SHP77 (cell line): ENCODE measurements at regions not wholly inside any gene's neighbourhood (a gene's known extent, or its start where the extent isn't known, plus 50 kb on each side); places are given as distances from the start of the nearest gene placed in this dataset.

Source experiments
- DNase-seq, 2 experiments: peaks; one replicate each; lab custom pipeline; 2025; lab: John Stamatoyannopoulos, UW

DNA sequence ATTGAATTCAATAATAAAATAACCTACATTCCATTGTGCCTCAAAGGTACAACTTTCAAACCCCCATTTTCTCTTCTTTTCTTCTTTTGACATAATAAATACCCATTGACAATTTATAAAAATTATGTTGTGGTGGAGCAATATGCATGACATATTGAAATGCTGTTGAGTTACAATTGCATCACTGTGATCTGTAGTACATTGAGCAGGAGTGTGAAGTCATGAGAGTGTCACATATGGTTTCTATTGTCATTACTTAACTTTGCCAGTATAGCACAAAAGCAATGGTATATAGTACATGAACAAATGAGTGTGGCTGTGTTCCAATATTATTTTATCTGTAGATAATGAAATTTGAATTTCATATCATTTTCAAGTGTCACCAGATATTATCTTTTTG, 441.3 kb downstream of the GJA1 start:
- no peak for DNase-seq

DNA sequence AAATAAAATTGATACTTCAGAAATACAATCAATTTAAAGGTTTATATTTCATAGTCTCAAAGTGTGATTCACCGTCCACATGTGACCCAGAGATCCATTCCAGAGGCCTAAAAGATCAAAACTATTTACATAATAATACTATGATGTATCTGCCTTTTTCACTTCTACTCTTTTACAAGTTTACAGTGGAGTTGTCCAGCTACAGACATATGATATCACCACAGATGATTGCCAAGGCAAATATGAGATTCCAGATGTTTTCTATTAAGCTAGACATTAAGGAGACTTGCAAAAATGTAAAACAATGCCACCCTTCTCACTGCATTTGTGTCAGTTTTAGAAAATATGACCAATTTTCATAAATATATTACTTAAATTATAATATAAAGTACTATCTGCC, 443.7 kb downstream of the GJA1 start:
- DNase-seq = no peak

DNA sequence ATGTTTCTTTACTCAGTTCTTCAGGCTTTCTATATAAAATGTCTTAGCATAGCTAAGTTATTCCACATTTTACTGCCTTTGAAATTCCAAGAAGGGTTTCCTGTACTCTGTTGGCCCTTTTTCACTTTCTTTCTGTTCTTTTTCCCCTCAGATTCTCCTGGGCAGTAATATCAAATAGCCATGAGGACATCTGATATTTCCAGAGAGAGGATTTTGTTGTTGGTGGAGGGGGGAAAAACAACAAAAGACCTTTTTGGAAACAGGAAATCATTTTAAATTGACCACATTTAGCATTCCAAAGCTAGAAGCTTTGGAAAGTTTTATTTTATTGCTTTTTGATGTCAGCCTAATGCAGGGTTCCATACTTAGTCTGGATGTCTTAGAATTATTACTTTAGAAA, 445.4 kb downstream of the GJA1 start:
- DNase-seq = no peak

DNA sequence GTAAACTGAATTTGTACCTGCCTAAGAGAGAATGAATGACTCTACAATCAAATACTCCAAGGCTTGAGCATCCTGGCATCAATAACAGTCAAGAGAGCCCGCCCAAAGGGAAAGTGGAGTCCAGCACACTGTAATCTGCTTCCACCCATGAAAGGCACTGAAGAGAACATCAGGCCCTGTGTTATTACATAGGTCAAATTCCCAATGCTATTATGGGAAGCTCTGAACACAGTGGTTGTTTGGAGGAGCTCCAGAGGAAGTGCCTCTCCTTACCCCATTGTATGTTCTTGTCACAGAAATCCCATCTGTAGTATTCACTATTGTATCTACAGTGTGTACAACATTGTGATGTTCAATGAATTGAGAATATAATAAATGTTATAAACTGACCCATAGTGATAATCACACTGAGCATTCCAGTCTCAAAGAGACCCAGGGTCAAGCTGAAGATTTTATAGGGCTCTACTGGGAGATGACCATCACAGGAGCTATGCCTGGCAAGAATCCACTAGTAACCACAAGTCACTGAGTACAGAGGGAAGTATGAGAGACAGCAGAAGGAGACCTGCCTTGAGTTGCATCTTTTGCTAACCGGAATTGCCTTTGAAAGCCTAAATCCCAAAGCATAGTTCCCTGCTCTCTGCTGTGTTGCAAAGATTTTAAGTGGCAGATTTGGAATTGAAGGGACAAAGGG, 446.7 kb downstream of the GJA1 start:
- DNase-seq = no peak

DNA sequence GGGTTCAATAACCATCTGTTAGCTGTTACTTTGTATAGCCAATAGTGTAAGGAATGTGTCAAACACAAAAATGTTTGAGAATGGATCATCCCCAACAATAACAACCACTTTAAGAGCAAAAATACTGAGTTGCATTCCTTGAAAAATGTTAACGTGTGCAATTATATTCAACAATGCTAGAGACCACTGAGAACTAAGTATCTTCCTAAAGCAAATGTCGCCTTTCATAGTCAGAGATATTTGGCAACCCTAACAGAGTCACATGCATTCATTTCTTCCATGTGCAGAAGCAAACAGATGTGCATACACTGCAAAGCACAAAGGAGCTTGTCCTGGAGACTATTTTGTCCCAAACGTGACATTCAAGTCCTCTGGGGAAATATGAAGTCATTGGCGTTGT, 448.6 kb downstream of the GJA1 start:
- no peak for DNase-seq

DNA sequence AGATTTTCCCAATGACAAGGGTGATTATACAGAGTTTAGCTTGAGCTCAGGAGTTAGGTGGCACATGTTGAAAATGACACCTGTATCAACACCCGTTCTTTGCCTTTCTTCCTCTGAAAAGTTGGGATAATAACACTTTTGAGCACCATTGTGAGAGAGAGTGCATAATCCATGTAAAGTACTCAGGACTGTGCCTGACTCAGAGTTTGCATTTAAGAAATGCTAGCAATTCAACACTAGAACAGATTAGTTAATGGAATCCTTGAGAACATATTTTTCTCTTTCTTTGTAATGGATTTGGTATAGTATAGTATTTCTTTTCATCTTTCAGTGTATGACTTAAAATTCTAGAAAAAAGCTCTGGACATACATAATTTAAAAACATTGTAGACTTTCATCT, 449.2 kb downstream of the GJA1 start:
- DNase-seq = no peak

DNA sequence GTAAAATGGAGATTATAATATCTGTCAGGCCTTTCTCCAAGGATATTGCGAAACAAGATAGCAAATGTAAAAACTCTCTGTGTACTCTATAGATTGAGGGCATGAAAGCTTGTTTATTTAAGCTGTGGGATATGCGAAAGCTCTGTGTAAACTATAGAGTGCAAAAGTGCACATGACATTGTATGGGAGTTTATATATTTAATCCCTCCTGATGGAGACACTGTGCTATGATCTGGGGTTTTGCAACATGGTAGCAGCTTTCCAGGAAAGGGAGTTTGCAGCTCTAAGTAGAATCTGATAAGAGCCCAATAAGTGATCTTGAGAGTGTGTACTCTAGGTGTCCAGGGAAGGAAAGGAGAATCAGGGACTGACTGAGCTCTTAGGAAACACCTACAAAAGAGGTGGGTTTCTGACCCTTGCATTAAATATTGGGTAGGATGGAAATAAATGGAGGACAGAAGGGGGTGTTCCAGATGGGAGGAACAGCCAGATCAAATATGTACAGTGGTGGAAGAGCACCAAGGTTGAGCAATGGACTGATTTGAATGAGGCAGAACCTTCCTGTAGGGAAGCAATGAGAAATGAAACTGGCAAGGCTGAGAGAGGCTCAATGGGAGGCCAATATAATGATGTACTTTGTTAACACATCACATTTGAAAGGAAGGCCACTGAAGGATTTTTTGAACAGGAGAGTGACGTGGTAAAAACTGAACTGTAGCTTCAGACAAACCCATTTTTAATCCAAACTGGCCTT, 450.1 kb downstream of the GJA1 start:
- no peak for DNase-seq

DNA sequence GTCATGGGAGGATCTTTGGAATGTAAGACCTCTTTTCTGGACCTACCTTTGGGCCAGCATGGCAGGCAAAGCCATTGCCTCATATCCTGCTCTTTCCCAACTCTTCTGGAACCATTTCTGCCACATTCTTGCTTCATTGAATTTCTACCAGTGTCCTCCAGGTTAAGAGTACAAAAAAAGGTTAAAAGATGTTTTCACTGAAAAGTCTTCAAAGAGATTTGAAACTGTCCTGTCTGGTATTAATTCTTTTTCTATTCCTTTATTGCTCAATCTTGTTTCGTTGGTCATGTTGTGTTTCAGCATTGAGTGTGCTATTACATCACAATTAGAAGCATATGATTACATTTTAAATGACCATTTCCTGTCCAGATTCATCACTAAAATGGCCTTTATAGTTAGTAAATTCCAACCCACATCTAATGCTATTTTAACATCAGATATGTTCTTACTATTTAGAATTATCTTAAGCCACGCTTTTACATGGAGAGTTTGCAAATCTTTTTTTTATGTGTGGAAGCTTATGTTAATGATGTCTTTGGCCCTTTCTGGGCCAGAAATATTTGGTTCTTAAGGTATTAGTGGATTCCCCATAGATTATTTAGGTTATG, 450.9 kb downstream of the GJA1 start:
- DNase-seq = no peak

DNA sequence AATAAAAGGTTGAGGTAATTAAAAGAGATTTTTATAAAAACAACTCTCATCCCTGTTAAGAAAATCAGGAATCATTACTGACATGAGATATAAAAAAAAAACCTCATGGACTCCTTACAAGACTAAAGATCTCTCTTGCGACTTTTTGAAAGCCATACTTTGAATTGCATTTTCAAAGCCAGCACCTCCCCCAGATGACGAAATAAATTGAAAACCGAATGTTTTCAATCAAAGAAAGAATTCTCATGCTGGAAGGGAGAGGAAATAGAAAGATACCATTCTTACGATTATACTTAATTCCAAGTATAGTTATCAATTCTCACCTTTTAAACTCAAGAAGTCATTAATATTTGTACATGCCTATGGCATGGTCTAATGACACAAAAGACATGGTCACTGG, 452.3 kb downstream of the GJA1 start:
- DNase-seq = no peak

DNA sequence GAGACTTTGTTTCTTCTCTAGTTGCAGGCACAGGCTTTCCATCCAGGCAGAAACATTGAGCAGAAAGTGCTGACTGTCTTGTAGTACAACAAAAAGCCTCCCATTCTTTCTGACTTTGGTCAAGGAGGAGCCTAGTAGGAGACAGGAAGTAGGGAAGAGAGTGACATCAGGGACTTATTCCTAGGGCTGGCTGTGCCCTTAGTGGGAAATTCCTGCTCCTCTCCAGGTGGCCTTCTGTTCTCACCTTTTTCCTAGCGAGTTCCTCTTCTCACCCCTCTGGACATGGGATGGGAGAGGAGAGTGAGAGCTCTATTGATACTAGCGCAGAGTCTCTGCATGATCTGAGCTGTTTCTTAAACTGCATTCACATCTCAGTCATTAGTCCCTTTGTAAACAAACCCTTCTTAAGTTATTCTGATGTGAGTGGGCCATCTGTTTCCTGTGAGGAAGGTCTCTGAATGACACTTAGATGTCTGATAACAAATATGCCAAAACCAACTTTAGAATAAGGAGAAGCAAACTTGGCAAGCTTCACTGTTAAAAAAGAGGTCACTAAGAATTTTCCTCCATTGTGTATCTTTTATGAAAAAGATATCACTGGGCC, 455.0 kb downstream of the GJA1 start:
- no peak for DNase-seq

DNA sequence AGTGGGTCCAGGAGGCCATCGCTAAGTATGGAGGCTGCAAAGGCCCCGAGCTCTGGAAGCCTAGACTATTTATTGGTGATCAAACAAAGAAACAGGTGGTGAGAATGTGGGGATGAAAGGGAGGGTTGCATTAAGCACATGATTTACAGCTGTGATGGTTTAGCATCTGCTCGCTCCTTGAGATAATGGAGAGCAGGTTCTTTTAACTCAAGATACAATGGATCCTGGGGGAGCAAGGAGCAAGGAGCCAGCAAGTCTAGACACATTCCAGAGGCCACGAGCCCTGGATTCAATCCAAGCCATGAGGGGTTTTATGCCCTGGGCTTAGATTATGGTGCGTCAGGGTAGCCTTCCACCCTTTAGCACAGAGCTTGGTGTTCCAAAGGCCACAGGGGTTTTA, 460.3 kb downstream of the GJA1 start:
- DNase-seq = peak in 1 of 2 experiments; percentile 3

DNA sequence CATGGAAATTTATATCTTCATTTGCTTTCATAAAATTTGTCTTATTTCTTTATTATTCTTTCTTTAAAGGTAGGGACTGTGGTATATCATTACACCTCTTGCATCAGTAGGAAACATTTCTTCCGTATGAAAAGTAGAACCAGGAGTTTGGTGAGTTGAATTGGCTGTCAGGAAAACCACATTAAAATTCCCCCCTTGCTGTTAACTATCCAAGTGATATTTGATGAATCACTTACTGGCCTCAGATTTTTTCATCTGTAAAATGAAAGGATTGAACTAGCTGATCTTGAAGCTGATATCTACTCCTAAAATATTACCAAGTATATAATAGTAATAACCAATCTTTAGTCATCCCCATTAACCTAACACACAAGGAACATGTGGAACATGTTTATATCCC, 460.9 kb downstream of the GJA1 start:
- DNase-seq = no peak

DNA sequence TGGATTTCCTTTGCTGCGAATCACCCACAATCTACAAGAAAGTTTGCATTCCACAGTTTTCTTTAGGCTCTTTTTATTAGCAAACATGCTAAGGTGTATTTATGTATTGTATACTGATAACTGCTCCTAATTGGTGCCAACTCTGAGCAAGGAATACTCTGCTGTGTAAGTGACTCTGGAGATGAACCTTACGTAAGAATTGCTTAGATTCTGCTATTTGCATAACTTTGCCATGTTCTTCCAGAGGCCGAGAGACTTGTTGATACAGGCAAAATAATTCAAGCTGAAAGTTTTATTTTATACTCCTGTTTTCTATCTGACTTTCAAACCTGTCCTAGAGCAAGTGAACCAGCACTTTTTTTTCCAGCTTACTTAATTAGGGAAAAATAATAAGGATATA, 461.3 kb downstream of the GJA1 start:
- no peak for DNase-seq

DNA sequence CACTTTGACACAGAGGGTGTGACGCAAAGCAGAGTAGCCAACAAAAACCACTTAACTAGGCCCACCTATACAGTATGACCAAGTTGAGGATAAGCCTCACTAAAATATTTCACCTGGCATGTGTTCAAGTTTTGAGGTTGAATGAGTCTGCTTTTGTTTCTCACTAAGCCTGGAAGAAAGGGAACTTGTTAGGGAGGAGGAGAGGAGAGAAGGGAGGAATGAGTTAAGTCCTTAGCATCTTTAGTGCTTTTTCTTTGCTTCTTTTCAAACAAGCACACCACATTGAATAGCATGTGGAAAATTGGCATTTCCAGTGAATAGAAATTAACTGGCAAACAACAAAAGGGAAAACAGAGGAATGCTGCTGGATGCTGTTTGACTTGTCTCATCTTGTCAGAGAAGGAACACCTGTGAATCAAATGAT, 461.9 kb downstream of the GJA1 start:
- DNase-seq = no peak

DNA sequence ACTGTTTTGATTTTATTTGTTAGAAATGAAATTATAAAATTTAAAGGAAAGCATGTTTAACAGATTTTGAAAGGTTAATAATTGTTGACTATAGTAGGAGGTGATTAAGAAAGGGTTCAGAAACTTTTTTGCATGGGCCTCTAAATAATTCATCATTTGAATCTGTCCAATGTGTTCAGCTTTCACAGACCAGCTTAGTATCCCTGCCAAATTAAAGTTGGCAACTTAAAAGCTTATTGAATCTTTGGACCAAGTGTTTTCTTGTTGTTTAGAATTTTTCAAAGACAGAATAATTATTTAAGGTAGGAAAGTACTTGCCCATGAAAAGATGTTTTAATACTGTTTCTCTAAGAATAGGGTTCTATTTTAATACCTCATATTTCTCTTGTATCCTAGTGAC, 466.0 kb downstream of the GJA1 start:
- DNase-seq = no peak

DNA sequence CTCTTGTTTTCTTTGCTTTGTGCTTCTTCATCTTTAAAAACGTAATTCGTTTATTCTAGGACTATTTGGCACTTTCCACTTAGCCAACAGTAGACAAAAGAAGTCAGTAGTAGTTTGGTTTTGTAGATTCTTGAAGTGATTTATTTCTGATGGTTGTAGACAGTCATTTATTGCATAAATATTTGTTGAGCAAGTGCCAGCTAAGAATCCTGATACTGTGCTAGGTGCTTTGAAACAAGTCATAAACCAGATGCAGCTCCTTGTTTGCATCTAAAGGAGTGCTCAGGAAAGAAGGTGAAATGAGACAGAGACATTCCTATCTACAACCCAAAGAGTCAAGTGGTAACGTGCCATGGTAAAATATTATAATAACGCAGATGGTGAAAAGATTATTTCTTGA, 469.1 kb downstream of the GJA1 start:
- no peak for DNase-seq

DNA sequence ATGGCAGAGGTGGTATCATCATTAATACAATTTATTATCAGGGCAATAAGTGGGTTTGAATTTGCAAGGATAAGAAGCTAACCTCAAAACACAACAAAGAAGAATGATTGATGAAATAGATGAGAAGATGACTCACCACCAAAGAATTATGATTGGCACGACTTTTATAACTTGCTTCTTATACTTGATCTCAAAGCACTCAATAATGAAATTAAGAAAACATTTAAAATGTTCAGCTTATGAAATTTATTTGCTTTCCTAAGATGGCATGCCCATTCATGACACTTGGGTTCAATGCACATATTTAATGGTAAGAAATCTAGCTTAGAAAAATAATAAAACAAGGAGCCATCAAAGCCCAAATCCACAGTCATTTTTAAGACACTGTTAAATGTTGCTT, 477.5 kb downstream of the GJA1 start:
- DNase-seq = no peak

DNA sequence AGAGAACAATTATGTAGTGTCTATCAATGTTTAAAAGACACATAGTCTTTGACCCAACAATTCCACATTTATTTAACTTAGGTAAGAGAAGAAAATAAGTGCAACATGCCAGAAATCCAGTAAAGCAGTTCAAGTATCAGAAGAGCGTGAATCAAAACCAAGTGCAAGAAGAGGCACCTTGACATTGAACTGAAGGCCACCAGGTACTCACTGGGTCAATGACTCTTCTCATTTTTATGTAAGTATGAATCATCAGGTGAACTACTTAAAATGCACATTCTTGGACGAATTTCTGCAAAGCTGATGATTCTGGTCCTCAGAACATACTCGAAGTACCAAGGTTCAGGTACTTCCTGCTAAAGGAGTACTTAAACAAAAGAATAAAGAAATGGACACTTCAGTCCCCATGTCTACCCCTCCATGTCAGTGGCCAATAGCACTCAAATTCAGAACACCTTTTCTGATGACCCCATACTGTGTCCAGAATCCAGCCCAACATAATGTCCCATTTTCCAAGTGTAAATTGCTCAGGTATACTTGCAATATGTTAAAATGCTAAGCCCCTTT, 481.9 kb downstream of the GJA1 start:
- no peak for DNase-seq

DNA sequence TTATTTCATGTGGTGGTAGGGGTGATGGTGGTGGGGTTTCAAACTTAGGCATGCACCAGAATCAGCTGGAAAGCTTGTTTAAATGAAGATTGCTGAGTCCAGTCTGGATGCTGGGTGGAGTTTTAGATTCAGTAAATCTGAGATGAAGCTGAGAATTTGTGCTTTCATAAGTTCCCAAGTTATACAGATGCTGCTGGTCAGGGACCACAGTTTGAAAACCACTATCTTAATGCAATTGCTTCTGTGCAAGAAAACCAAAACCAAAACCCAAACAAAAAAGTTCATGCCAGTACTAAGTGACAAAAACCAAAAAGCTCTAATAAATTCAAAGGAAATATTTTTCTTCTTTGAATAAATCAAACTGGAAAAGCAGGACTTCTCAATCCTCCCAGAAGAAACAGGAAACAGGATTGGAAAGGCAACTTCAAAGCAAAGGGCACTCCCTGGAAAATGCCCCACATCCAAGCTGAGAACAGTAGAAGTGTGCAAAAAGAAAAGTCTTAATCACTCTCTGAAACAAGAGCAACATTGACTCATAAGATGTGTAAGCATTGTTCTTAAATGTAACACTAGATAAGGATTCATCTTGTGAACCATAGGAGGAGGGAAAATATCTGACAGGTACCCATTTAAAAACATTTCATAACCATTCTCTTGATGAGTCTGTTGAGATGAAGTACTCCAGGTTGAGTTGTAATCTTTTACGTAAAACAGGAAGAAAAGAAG, 481.5 kb upstream of the HSF2 start:
- DNase-seq = no peak

DNA sequence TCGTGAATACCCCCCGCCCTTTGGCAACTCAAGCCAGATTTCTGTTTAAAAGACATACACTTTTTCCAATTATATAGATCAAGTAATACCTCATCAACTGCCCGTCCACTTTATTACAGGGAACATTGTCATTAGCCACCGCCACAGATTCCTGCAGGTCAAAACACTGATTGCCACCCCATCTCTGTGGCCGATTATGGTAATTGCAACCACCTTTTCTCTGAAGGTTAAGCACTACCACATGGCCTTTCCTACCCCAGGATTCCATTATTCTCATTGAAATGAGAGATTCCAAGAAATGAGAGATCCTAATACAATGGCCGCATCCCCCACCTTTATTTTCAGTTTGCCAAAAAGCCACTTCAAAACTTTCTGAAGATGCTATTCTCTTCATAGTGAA, 478.8 kb upstream of the HSF2 start:
- DNase-seq = no peak

DNA sequence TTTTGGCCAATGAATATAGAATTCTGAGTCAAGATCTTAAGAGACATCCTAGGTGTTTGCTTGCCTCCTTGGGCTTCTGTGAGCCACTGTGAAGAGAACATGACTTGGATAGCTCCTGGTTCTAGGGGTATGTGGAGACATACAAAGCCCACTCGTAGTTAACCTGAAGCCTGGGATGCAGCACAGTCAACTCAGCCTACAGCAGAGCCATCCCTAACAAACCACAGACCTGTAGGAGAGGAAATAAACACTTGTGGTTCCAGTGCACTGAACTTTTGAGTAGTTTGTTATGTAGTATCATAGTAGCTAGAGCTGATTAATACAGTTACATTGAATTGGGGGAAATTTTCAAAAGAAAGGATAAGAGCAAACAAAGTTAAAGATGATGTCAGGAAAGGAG, 474.4 kb upstream of the HSF2 start:
- DNase-seq = no peak
